ENCODE measurements at regions not wholly inside any gene's neighbourhood (a gene's known extent, or its start where the extent isn't known, plus 50 kb on each side); places are given as distances from the start of the nearest gene placed in this dataset.

- Histone ChIP-seq H3K36me3 (ENCODE audit: insufficient read depth, low read length) (no peaks in the 10 kb centered on the region), H3K27me3 (ENCODE audit: insufficient read depth, low read length) (no peaks in the 10 kb centered on the region), H3K9me3 (ENCODE audit: insufficient read depth, low read depth, low read length) (no peaks in the 10 kb centered on the region), H3K27ac (ENCODE audit: low read depth, low read length) (no peak overlapping the region), H3K9ac (ENCODE audit: low read depth, low read length) (no peak overlapping the region), H3K4me1 (ENCODE audit: insufficient read depth, low read length) (peaks cover 4% of the 10 kb centered on the region; the same call in 1 of the 2 replicates), H3K4me3 (ENCODE audit: low read length) (no peak overlapping the region)
- 86% methylated on average over 3 of the region's 4 CpGs for WGBS
Measured at GRCh38 chr17:56011406-56012131, 141.7 kb upstream of the ANKFN1 start.

GRCh38 chr17:56018211-56018610 is 135.1 kb upstream of the ANKFN1 start:
- 97% methylated on average over 2 of the region's 3 CpGs for WGBS
- Histone ChIP-seq H3K27ac (ENCODE audit: low read depth, low read length) (no peak overlapping the region), H3K36me3 (ENCODE audit: insufficient read depth, low read length) (no peaks in the 10 kb centered on the region), H3K27me3 (ENCODE audit: insufficient read depth, low read length) (no peaks in the 10 kb centered on the region), H3K4me3 (ENCODE audit: low read length) (no peak overlapping the region), H3K9me3 (ENCODE audit: insufficient read depth, low read depth, low read length) (no peaks in the 10 kb centered on the region), H3K4me1 (ENCODE audit: insufficient read depth, low read length) (no peaks in the 10 kb centered on the region), H3K9ac (ENCODE audit: low read depth, low read length) (no peak overlapping the region)

GRCh38 chr17:56020369-56020768 is 132.9 kb upstream of the ANKFN1 start:
- Histone ChIP-seq H3K9me3 (ENCODE audit: insufficient read depth, low read depth, low read length) (no peaks in the 10 kb centered on the region), H3K27me3 (ENCODE audit: insufficient read depth, low read length) (no peaks in the 10 kb centered on the region), H3K9ac (ENCODE audit: low read depth, low read length) (no peak overlapping the region), H3K4me3 (ENCODE audit: low read length) (no peak overlapping the region), H3K36me3 (ENCODE audit: insufficient read depth, low read length) (no peaks in the 10 kb centered on the region), H3K27ac (ENCODE audit: low read depth, low read length) (no peak overlapping the region), H3K4me1 (ENCODE audit: insufficient read depth, low read length) (no peaks in the 10 kb centered on the region)
- 93% methylated on average over 2 of the region's 2 CpGs for WGBS

- H3K4me1 ChIP-seq (ENCODE audit: insufficient read depth, low read length) = no peaks in the 10 kb centered on the region
- H3K27me3 ChIP-seq (ENCODE audit: insufficient read depth, low read length) = no peaks in the 10 kb centered on the region
- 98% methylated on average over 6 of the region's 6 CpGs for WGBS
- H3K9me3 ChIP-seq (ENCODE audit: insufficient read depth, low read depth, low read length) = no peaks in the 10 kb centered on the region
- no peak overlapping the region for H3K4me3 ChIP-seq (ENCODE audit: low read length)
- H3K36me3 ChIP-seq (ENCODE audit: insufficient read depth, low read length) = no peaks in the 10 kb centered on the region
- no peak overlapping the region for H3K9ac ChIP-seq (ENCODE audit: low read depth, low read length)
- H3K27ac ChIP-seq (ENCODE audit: low read depth, low read length) = no peak overlapping the region
Measured at GRCh38 chr17:56021681-56022190, 131.5 kb upstream of the ANKFN1 start.

GRCh38 chr17:56023851-56024250 is 129.4 kb upstream of the ANKFN1 start:
- no peak overlapping the region for H3K4me3 ChIP-seq (ENCODE audit: low read length)
- 95% methylated on average over 2 of the region's 2 CpGs for WGBS
- no peak overlapping the region for H3K27ac ChIP-seq (ENCODE audit: low read depth, low read length)
- H3K9me3 ChIP-seq (ENCODE audit: insufficient read depth, low read depth, low read length) = no peaks in the 10 kb centered on the region
- no peak overlapping the region for H3K9ac ChIP-seq (ENCODE audit: low read depth, low read length)
- no peaks in the 10 kb centered on the region for H3K27me3 ChIP-seq (ENCODE audit: insufficient read depth, low read length)
- H3K36me3 ChIP-seq (ENCODE audit: insufficient read depth, low read length) = no peaks in the 10 kb centered on the region
- H3K4me1 ChIP-seq (ENCODE audit: insufficient read depth, low read length) = no peaks in the 10 kb centered on the region

GRCh38 chr17:56026915-56027314 is 126.4 kb upstream of the ANKFN1 start:
- Histone ChIP-seq H3K4me1 (ENCODE audit: insufficient read depth, low read length) (no peaks in the 10 kb centered on the region), H3K9ac (ENCODE audit: low read depth, low read length) (no peak overlapping the region), H3K27ac (ENCODE audit: low read depth, low read length) (no peak overlapping the region), H3K4me3 (ENCODE audit: low read length) (no peak overlapping the region), H3K36me3 (ENCODE audit: insufficient read depth, low read length) (no peaks in the 10 kb centered on the region), H3K27me3 (ENCODE audit: insufficient read depth, low read length) (no peaks in the 10 kb centered on the region), H3K9me3 (ENCODE audit: insufficient read depth, low read depth, low read length) (no peaks in the 10 kb centered on the region)
- WGBS = 93% methylated on average over 2 of the region's 2 CpGs

- Histone ChIP-seq H3K9me3 (ENCODE audit: insufficient read depth, low read depth, low read length) (no peaks in the 10 kb centered on the region), H3K9ac (ENCODE audit: low read depth, low read length) (no peak overlapping the region), H3K36me3 (ENCODE audit: insufficient read depth, low read length) (no peaks in the 10 kb centered on the region), H3K4me3 (ENCODE audit: low read length) (no peak overlapping the region), H3K4me1 (ENCODE audit: insufficient read depth, low read length) (no peaks in the 10 kb centered on the region), H3K27ac (ENCODE audit: low read depth, low read length) (no peak overlapping the region), H3K27me3 (ENCODE audit: insufficient read depth, low read length) (no peaks in the 10 kb centered on the region)
- 94% methylated on average over 3 of the region's 3 CpGs for WGBS
Measured at GRCh38 chr17:56028837-56029236, 124.4 kb upstream of the ANKFN1 start.

GRCh38 chr17:56030009-56030624 is 123.2 kb upstream of the ANKFN1 start:
- 91% methylated on average over 8 of the region's 8 CpGs for WGBS
- Histone ChIP-seq H3K4me3 (ENCODE audit: low read length) (no peak overlapping the region), H3K27ac (ENCODE audit: low read depth, low read length) (no peak overlapping the region)

GRCh38 chr17:56031636-56032035 is 121.6 kb upstream of the ANKFN1 start:
- Histone ChIP-seq H3K27ac (ENCODE audit: low read depth, low read length) (no peak overlapping the region), H3K36me3 (ENCODE audit: insufficient read depth, low read length) (no peaks in the 10 kb centered on the region), H3K4me1 (ENCODE audit: insufficient read depth, low read length) (no peaks in the 10 kb centered on the region), H3K27me3 (ENCODE audit: insufficient read depth, low read length) (no peaks in the 10 kb centered on the region), H3K9ac (ENCODE audit: low read depth, low read length) (no peak overlapping the region), H3K9me3 (ENCODE audit: insufficient read depth, low read depth, low read length) (no peaks in the 10 kb centered on the region), H3K4me3 (ENCODE audit: low read length) (no peak overlapping the region)
- WGBS = 89% methylated on average over 2 of the region's 2 CpGs

More at GRCh38 chr17:56030009-56030624, 123.2 kb upstream of the ANKFN1 start:
- Histone ChIP-seq H3K27me3 (ENCODE audit: insufficient read depth, low read length) (no peaks in the 10 kb centered on the region), H3K9ac (ENCODE audit: low read depth, low read length) (no peak overlapping the region), H3K4me1 (ENCODE audit: insufficient read depth, low read length) (no peaks in the 10 kb centered on the region), H3K9me3 (ENCODE audit: insufficient read depth, low read depth, low read length) (no peaks in the 10 kb centered on the region), H3K36me3 (ENCODE audit: insufficient read depth, low read length) (no peaks in the 10 kb centered on the region)

- H3K36me3 ChIP-seq (ENCODE audit: insufficient read depth, low read length) = no peaks in the 10 kb centered on the region
- no peak overlapping the region for H3K27ac ChIP-seq (ENCODE audit: low read depth, low read length)
- no peaks in the 10 kb centered on the region for H3K9me3 ChIP-seq (ENCODE audit: insufficient read depth, low read depth, low read length)
- WGBS = 94% methylated on average over 6 of the region's 6 CpGs
- H3K9ac ChIP-seq (ENCODE audit: low read depth, low read length) = no peak overlapping the region
- no peaks in the 10 kb centered on the region for H3K4me1 ChIP-seq (ENCODE audit: insufficient read depth, low read length)
- no peak overlapping the region for H3K4me3 ChIP-seq (ENCODE audit: low read length)
- H3K27me3 ChIP-seq (ENCODE audit: insufficient read depth, low read length) = no peaks in the 10 kb centered on the region
Measured at GRCh38 chr17:56034197-56034635, 119.1 kb upstream of the ANKFN1 start.

GRCh38 chr17:56038131-56038530 is 115.1 kb upstream of the ANKFN1 start:
- Histone ChIP-seq H3K4me1 (ENCODE audit: insufficient read depth, low read length) (no peaks in the 10 kb centered on the region), H3K27me3 (ENCODE audit: insufficient read depth, low read length) (no peaks in the 10 kb centered on the region; the same call in 1 of the 2 replicates), H3K4me3 (ENCODE audit: low read length) (no peak overlapping the region), H3K9ac (ENCODE audit: low read depth, low read length) (no peak overlapping the region), H3K9me3 (ENCODE audit: insufficient read depth, low read depth, low read length) (no peaks in the 10 kb centered on the region), H3K27ac (ENCODE audit: low read depth, low read length) (no peak overlapping the region), H3K36me3 (ENCODE audit: insufficient read depth, low read length) (no peaks in the 10 kb centered on the region)
- WGBS = 90% methylated on average over 6 of the region's 6 CpGs

Data from HUES64 (cell line).